Liver (tissue), 8 donors: ENCODE measurements at regions not wholly inside any gene's neighbourhood (a gene's known extent, or its start where the extent isn't known, plus 50 kb on each side); places are given as distances from the start of the nearest gene placed in this dataset.

Source experiments
- DNase-seq: peaks from one replicate; pipeline ENCODE4 v3.0.0-alpha.2; 2017; ENCODE audit warnings: low spot score
- H3K27ac ChIP-seq, 2 donors: one replicate each; pipeline ENCODE4 v1.7.0; 2013; ENCODE audit warnings: inconsistent platforms in 2 of 2, low read length in 2 of 2, control low read depth in 1 of 2, low read depth in 1 of 2, mild to moderate bottlenecking in 1 of 2
- H3K27me3 ChIP-seq, 4 donors: one replicate each; pipeline versions ENCODE4 v1.6.1 to v1.7.0; 2013; ENCODE audit warnings: low read length in 3 of 4, inconsistent platforms in 1 of 4, mild to moderate bottlenecking in 1 of 4, moderate library complexity in 1 of 4; ENCODE audit not compliant: control insufficient read depth in 4 of 4, insufficient read depth in 4 of 4
- H3K36me3 ChIP-seq, 4 donors: one replicate each; pipeline versions ENCODE4 v1.6.1 to v1.7.0; 2013; ENCODE audit warnings: low read length in 3 of 4, mild to moderate bottlenecking in 3 of 4, low read depth in 1 of 4, moderate library complexity in 1 of 4; ENCODE audit not compliant: control insufficient read depth in 4 of 4, insufficient read depth in 3 of 4
- H3K4me1 ChIP-seq, 4 donors: one replicate each; pipeline versions ENCODE4 v1.6.1 to v1.7.0; 2013; ENCODE audit warnings: low read length in 3 of 4, mild to moderate bottlenecking in 3 of 4, moderate library complexity in 1 of 4; ENCODE audit not compliant: control insufficient read depth in 4 of 4, insufficient read depth in 4 of 4
- H3K4me3 ChIP-seq, 3 donors: one replicate each; pipeline versions ENCODE4 v1.6.1 to v1.7.0; 2013; ENCODE audit warnings: low read length in 3 of 3, control low read depth in 1 of 3, low read depth in 1 of 3, mild to moderate bottlenecking in 1 of 3
- H3K9ac ChIP-seq, 2 donors: one replicate each; pipeline ENCODE4 v1.7.0; 2013; ENCODE audit warnings: low read length in 2 of 2, mild to moderate bottlenecking in 2 of 2, moderate library complexity in 2 of 2, control low read depth in 1 of 2, low read depth in 1 of 2
- H3K9me3 ChIP-seq, 4 donors: one replicate each; pipeline versions ENCODE4 v1.6.1 to v1.7.0; 2013; ENCODE audit warnings: low read length in 3 of 4; ENCODE audit not compliant: control insufficient read depth in 4 of 4
- CTCF ChIP-seq: fragments of 150-350 bp; IDR thresholded peaks from 2 replicates; pipeline ENCODE4 v1.5.1; 2017; ENCODE audit warnings: improper control_type of control experiment, low read depth, low read length; ENCODE audit not compliant: missing input control
- EGR1 ChIP-seq, 2 donors: IDR thresholded peaks; 2 replicates each; pipeline ENCODE4 v1.6.1; 2016 to 2018; ENCODE audit warnings: antibody characterized with exemption in 2 of 2, low read depth in 2 of 2
- FOXA2 ChIP-seq: IDR thresholded peaks from 2 replicates; pipeline ENCODE4 v1.6.1; 2016; ENCODE audit warnings: antibody characterized with exemption
- HNF4A ChIP-seq, 2 donors: conservative IDR thresholded peaks; 2 replicates each; pipeline ENCODE4 v1.6.1; 2016; ENCODE audit warnings: antibody characterized with exemption in 2 of 2, mild to moderate bottlenecking in 2 of 2
- HNF4G ChIP-seq: IDR thresholded peaks from 2 replicates; pipeline ENCODE4 v1.6.1; 2016; ENCODE audit warnings: antibody characterized with exemption
- JUND ChIP-seq, 2 donors: IDR thresholded peaks; 2 replicates each; pipeline ENCODE4 v1.6.1; 2016; ENCODE audit warnings: antibody characterized with exemption in 2 of 2
- MAX ChIP-seq: IDR thresholded peaks from 2 replicates; pipeline ENCODE4 v1.6.1; 2016; ENCODE audit warnings: antibody characterized with exemption
- NR2F2 ChIP-seq: IDR thresholded peaks from 2 replicates; pipeline ENCODE4 v1.6.1; 2016; ENCODE audit warnings: antibody characterized with exemption
- RXRA ChIP-seq, 2 donors: IDR thresholded peaks; 2 replicates each; pipeline ENCODE4 v1.6.1; 2017 to 2018; ENCODE audit warnings: antibody characterized with exemption in 2 of 2, mild to moderate bottlenecking in 1 of 2
- SP1 ChIP-seq: IDR thresholded peaks from 2 replicates; pipeline ENCODE4 v1.6.1; 2018; ENCODE audit warnings: antibody characterized with exemption, mild to moderate bottlenecking
- YY1 ChIP-seq: IDR thresholded peaks from 2 replicates; pipeline ENCODE4 v1.6.1; 2016; ENCODE audit warnings: antibody characterized with exemption, mild to moderate bottlenecking
- WGBS: extraction: QIAGEN DNeasy Blood & Tissue Kit; methylation state at CpG from one replicate; pipeline ENCODE4 v1.1.7; 2013; 5-methylcytosine and 5-hydroxymethylcytosine counted together
- TF ChIP-seq, protein P1 (sequence below): IDR thresholded peaks from 2 replicates; pipeline ENCODE4 v1.6.1; 2016; ENCODE audit warnings: antibody characterized with exemption, mild to moderate bottlenecking
- TF ChIP-seq, protein P2 (sequence below): IDR thresholded peaks from 2 replicates; pipeline ENCODE4 v1.6.1; 2016; ENCODE audit warnings: antibody characterized with exemption
- TF ChIP-seq, protein P3 (sequence below): IDR thresholded peaks from 2 replicates; pipeline ENCODE4 v1.6.1; 2016; ENCODE audit warnings: antibody characterized with exemption
- donor health status: healthy.
- donor health status: healthy.
- donor health status: healthy.
- donor health status: healthy.
- donor health status: healthy.

DNA sequence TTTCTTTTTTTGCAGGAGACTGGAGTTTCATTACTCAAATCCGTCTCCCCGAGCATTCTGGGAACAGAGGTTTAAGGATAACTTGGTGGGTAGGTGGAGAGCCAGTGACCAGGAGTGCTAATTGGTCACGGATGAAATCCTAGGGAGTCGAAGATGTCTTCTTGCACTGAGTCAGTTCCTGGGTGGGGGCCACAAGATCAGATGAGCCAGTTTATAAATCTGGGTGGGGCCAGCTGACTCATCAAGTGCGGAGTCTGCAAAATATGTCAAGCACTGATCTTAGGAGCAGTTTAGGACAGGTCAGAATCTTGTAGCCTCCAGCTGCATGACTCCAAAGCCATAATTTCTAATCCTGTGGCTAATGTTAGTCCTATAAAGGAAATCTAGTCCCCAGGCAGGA lies 741.3 kb downstream of the PCDH7 start:
- H3K4me1 ChIP-seq = no peaks in the 10 kb centered on the region
- H3K4me3 ChIP-seq = no peak overlapping the region
- DNase-seq = no peak
- no peak overlapping the region for H3K9ac ChIP-seq
- peaks cover 0 to 2% (median 0%) of the 10 kb centered on the region in 4 donors for H3K27me3 ChIP-seq
- TF ChIP-seq HNF4G = no peak
- TF ChIP-seq, protein P1, sequence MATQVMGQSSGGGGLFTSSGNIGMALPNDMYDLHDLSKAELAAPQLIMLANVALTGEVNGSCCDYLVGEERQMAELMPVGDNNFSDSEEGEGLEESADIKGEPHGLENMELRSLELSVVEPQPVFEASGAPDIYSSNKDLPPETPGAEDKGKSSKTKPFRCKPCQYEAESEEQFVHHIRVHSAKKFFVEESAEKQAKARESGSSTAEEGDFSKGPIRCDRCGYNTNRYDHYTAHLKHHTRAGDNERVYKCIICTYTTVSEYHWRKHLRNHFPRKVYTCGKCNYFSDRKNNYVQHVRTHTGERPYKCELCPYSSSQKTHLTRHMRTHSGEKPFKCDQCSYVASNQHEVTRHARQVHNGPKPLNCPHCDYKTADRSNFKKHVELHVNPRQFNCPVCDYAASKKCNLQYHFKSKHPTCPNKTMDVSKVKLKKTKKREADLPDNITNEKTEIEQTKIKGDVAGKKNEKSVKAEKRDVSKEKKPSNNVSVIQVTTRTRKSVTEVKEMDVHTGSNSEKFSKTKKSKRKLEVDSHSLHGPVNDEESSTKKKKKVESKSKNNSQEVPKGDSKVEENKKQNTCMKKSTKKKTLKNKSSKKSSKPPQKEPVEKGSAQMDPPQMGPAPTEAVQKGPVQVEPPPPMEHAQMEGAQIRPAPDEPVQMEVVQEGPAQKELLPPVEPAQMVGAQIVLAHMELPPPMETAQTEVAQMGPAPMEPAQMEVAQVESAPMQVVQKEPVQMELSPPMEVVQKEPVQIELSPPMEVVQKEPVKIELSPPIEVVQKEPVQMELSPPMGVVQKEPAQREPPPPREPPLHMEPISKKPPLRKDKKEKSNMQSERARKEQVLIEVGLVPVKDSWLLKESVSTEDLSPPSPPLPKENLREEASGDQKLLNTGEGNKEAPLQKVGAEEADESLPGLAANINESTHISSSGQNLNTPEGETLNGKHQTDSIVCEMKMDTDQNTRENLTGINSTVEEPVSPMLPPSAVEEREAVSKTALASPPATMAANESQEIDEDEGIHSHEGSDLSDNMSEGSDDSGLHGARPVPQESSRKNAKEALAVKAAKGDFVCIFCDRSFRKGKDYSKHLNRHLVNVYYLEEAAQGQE = no peak
- no peak for TF ChIP-seq RXRA (IDR thresholded peaks at IDR 0.05)
- no peak for TF ChIP-seq FOXA2
- no peak for TF ChIP-seq YY1
- no peak for TF ChIP-seq CTCF
- TF ChIP-seq, protein P2, sequence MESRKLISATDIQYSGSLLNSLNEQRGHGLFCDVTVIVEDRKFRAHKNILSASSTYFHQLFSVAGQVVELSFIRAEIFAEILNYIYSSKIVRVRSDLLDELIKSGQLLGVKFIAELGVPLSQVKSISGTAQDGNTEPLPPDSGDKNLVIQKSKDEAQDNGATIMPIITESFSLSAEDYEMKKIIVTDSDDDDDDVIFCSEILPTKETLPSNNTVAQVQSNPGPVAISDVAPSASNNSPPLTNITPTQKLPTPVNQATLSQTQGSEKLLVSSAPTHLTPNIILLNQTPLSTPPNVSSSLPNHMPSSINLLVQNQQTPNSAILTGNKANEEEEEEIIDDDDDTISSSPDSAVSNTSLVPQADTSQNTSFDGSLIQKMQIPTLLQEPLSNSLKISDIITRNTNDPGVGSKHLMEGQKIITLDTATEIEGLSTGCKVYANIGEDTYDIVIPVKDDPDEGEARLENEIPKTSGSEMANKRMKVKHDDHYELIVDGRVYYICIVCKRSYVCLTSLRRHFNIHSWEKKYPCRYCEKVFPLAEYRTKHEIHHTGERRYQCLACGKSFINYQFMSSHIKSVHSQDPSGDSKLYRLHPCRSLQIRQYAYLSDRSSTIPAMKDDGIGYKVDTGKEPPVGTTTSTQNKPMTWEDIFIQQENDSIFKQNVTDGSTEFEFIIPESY = no peak
- no peak for TF ChIP-seq MAX
- no peak for TF ChIP-seq EGR1 (IDR thresholded peaks at IDR 0.05; ENCODE audit: low read depth in 2 of 2)
- no peak overlapping the region for H3K27ac ChIP-seq
- H3K9me3 ChIP-seq = no peaks in the 10 kb centered on the region
- no peaks in the 10 kb centered on the region for H3K36me3 ChIP-seq
- WGBS = 83% methylated on average over 5 of the region's 5 CpGs

- Histone ChIP-seq H3K27me3 (no peaks in the 10 kb centered on the region), H3K36me3 (no peaks in the 10 kb centered on the region), H3K4me3 (no peak overlapping the region), H3K27ac (no peak overlapping the region), H3K9ac (no peak overlapping the region), H3K4me1 (no peaks in the 10 kb centered on the region), H3K9me3 (no peaks in the 10 kb centered on the region)
- 66% methylated on average over 3 of the region's 3 CpGs for whole genome bisulfite sequencing
- DNase-seq = no peak
- TF ChIP-seq NR2F2 (no peak), SP1 (no peak), EGR1 (IDR thresholded peaks at IDR 0.05; ENCODE audit: low read depth in 2 of 2) (no peak), FOXA2 (no peak), MAX (no peak), JUND (IDR thresholded peaks at IDR 0.05) (no peak), HNF4A (conservative IDR thresholded peaks at IDR 0.05) (no peak)
- TF ChIP-seq, protein P2 = no peak
- TF ChIP-seq, protein P3, sequence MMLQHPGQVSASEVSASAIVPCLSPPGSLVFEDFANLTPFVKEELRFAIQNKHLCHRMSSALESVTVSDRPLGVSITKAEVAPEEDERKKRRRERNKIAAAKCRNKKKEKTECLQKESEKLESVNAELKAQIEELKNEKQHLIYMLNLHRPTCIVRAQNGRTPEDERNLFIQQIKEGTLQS = no peak
Observed at GRCh38 chr4:31467781-31468180, 747.6 kb downstream of the PCDH7 start.
